Naive thymus-derived CD8-positive, alpha-beta T cell (primary cell): ENCODE measurements at regions not wholly inside any gene's neighbourhood (a gene's known extent, or its start where the extent isn't known, plus 50 kb on each side); places are given as distances from the start of the nearest gene placed in this dataset.

Experiments used
- ATAC-seq, 2 donors: fragments of 150-1000 bp; cut with Tn5 transposase in 1 of 2; sonication (Bioruptor Pico), chemical (Tn5 transposase) in 1 of 2; 1 replicate in 1 of 2; 2 replicates in 1 of 2; pipeline ENCODE4 v1.10.0; 2021; ENCODE audit warnings: mild to moderate bottlenecking in 2 of 2, moderate library complexity in 2 of 2
- POLR2A ChIA-PET: fragments of 350-600 bp; sonication (Branson Sonifier 250); formaldehyde crosslinking; loops from one replicate; lab custom pipeline; 2021; ENCODE audit warnings: antibody characterized with exemption; lab: Charles Lee
- DNase-seq, 10 donors: peaks; one replicate each; pipeline versions ENCODE4 v3.0.0 to v3.0.0-alpha.2; 2020 to 2022
- H3K27ac Mint-ChIP-seq, 10 donors: one replicate each; pipeline ENCODE4 v1.8.0; 2020 to 2022; ENCODE audit warnings: mild to moderate bottlenecking in 10 of 10, mixed read lengths in 10 of 10, moderate library complexity in 4 of 10, inconsistent platforms in 1 of 10
- H3K27me3 Mint-ChIP-seq, 5 donors: one replicate each; pipeline ENCODE4 v1.8.0; 2021 to 2022; ENCODE audit warnings: mixed read lengths in 5 of 5
- H3K36me3 Mint-ChIP-seq, 3 donors: one replicate each; pipeline ENCODE4 v1.8.0; 2020 to 2022; ENCODE audit warnings: mixed read lengths in 3 of 3, mild to moderate bottlenecking in 2 of 3, inconsistent platforms in 1 of 3
- H3K4me1 Mint-ChIP-seq, 4 donors: one replicate each; pipeline ENCODE4 v1.8.0; 2021 to 2022; ENCODE audit warnings: mixed read lengths in 4 of 4
- H3K4me3 Mint-ChIP-seq, 10 donors: one replicate each; pipeline ENCODE4 v1.8.0; 2020 to 2022; ENCODE audit warnings: mild to moderate bottlenecking in 10 of 10, mixed read lengths in 10 of 10, moderate library complexity in 6 of 10, inconsistent platforms in 1 of 10
- H3K9me3 Mint-ChIP-seq, 9 donors: one replicate each; pipeline ENCODE4 v1.8.0; 2020 to 2022; ENCODE audit warnings: mixed read lengths in 9 of 9, mild to moderate bottlenecking in 3 of 9, inconsistent platforms in 1 of 9, moderate library complexity in 1 of 9

DNA sequence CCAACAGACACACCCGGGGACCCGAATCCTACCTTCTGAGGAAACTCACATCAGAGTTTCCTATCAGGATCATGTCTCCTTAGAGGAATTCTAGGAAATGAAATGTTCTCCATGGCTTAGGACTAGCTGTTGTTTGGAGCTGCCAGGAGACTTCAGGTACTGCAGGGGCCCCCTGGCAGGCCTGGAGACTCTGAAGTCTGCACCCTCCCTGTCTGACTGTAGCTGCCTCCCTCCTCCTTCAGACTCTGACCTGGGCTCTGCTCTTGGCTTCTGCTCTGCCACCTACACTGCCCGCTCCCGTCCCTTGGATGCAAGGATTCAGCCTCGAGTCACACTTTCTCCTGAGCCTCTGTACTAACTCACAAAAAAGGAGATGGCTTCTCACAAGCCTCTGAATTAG, 232.8 kb downstream of the INHBA start:
- no peak for ATAC-seq
- no peaks in the 10 kb centered on the region for H3K4me1 Mint-ChIP-seq
- H3K9me3 Mint-ChIP-seq, result peaks cover 0 to 15% (median 0%) of the 10 kb centered on the region in 9 donors
- POLR2A ChIA-PET, result no interaction called here
- H3K27me3 Mint-ChIP-seq, result peaks cover 0 to 16% (median 2%) of the 10 kb centered on the region in 5 donors
- no peak overlapping the region for H3K27ac Mint-ChIP-seq
- H3K4me3 Mint-ChIP-seq, result no peak overlapping the region
- DNase-seq, result no peak
- H3K36me3 Mint-ChIP-seq, result no peaks in the 10 kb centered on the region

DNA sequence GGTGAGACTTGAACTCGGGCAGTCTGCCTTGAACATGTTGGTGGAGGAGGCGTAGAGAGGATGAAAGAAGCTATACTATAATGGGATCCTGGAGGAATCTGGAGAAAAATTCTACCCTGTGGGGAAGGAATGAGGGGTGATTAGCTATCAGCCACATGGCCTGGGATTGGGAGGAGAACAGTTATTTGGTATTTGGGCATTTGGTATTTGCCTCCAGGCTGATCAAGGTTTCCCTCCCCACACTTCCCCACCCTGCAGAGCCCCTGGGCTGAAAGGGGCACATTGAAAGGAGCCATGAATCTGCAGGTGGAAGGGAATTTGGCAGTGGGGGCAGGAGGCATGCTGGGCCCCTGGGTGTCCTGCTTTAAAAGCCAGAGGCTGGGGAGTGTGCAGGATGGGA, 235.3 kb downstream of the INHBA start:
- Mint-ChIP-seq H3K4me3 (no peak overlapping the region), H3K36me3 (no peaks in the 10 kb centered on the region), H3K27ac (no peak overlapping the region), H3K27me3 (peaks cover 0 to 16% (median 2%) of the 10 kb centered on the region in 5 donors), H3K9me3 (peaks cover 0 to 15% (median 0%) of the 10 kb centered on the region in 9 donors), H3K4me1 (no peaks in the 10 kb centered on the region)
- DNase-seq, result no peak
- POLR2A ChIA-PET, result no interaction called here
- ATAC-seq, result no peak

DNA sequence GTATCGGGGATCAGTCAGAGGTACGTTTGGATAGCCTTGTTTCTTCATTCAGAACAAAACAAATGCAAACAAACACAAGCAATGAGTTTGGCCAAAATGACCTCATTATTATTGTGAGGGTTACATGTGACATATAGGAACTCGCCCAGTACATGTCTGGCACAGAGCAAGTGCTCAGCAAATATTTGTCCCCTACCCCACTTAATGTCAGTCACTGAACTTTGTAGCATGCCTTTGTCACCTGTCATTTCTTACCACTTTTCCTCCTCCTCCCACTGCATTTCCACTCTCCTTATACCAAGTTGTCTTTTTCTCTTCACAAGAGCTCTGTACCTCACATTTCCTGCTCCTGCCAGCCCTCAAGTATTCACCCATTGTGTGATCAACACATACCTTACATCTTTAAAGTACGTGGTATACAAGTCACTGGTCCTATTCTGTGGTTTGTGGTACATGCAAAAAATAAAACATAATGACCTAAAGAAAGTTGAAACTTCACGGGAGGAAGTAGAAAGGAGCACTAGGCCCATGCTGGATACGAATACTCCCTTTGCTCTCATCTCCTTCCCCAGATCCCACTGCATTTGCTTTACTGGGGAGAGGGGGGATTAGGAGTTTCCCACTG, 236.0 kb downstream of the INHBA start:
- H3K36me3 Mint-ChIP-seq, result no peaks in the 10 kb centered on the region
- no peak overlapping the region for H3K27ac Mint-ChIP-seq
- ATAC-seq (no peak), DNase-seq (no peak)
- peaks cover 0 to 22% (median 0%) of the 10 kb centered on the region in 9 donors for H3K9me3 Mint-ChIP-seq
- POLR2A ChIA-PET, result no interaction called here
- H3K27me3 Mint-ChIP-seq, result peaks cover 0 to 8% (median 2%) of the 10 kb centered on the region in 5 donors
- no peaks in the 10 kb centered on the region for H3K4me1 Mint-ChIP-seq
- no peak overlapping the region for H3K4me3 Mint-ChIP-seq

DNA sequence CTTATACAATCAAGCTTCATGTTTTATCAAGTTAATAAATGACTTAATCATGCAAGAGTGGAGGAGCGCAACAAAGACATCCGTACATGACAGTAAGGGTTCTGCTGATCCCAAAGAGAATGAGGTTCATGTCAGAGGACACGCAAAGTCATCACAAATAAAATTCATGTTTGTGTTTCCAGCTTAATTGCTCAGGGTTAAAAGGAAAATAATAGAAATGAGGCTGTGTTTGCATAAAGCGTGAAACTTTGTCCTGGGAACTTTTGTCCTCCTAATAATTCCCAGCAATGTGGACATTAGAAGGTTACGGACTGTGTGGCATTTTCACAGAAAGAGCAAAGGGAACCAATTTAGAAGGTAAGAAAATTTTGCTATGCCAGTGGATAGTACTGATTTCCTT, 237.3 kb downstream of the INHBA start:
- Mint-ChIP-seq H3K9me3 (peaks cover 0 to 26% (median 7%) of the 10 kb centered on the region in 9 donors), H3K27me3 (peaks cover 0 to 6% (median 0%) of the 10 kb centered on the region in 5 donors), H3K4me3 (no peak overlapping the region), H3K36me3 (no peaks in the 10 kb centered on the region), H3K4me1 (no peaks in the 10 kb centered on the region), H3K27ac (no peak overlapping the region)
- ATAC-seq, result no peak
- no peak for DNase-seq
- POLR2A ChIA-PET, result no interaction called here

DNA sequence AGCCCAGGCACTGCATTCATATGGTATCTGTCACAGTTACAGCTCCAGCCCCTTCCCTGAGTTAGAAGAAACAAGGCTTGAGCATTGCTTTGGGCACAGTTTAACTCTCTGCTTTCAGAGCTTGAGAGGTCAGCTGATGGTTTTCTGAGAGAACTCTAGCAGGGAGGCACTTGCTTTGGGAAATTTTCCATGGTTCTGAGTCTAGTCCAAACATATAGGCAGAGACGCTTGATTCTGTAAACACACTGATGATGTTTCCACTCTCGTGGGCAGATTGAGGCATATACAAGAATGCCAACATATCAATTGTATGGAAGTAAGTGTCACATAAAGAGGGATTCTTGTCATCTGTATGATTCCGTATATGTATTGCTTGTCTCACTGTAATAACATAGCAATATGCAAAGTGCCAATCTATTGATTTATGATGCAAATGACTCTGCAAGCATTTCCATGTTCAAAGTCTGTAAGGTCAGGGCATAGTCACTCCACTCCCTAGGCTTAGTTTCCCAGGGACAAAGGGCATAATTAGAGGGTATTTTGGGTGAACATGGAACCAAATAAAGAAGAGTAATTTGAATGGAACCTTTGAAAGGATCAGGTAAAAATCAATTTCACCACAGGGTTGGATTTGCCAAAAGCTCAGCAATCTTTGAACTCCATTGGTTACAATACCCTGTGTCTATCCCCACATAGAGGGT, 239.0 kb downstream of the INHBA start:
- POLR2A ChIA-PET, result no interaction called here
- H3K4me1 Mint-ChIP-seq, result no peaks in the 10 kb centered on the region
- no peak for DNase-seq
- peaks cover 0 to 26% (median 7%) of the 10 kb centered on the region in 9 donors for H3K9me3 Mint-ChIP-seq
- no peak overlapping the region for H3K27ac Mint-ChIP-seq
- no peaks in the 10 kb centered on the region for H3K36me3 Mint-ChIP-seq
- H3K27me3 Mint-ChIP-seq, result peaks cover 0 to 6% (median 0%) of the 10 kb centered on the region in 5 donors
- no peak for ATAC-seq
- no peak overlapping the region for H3K4me3 Mint-ChIP-seq

DNA sequence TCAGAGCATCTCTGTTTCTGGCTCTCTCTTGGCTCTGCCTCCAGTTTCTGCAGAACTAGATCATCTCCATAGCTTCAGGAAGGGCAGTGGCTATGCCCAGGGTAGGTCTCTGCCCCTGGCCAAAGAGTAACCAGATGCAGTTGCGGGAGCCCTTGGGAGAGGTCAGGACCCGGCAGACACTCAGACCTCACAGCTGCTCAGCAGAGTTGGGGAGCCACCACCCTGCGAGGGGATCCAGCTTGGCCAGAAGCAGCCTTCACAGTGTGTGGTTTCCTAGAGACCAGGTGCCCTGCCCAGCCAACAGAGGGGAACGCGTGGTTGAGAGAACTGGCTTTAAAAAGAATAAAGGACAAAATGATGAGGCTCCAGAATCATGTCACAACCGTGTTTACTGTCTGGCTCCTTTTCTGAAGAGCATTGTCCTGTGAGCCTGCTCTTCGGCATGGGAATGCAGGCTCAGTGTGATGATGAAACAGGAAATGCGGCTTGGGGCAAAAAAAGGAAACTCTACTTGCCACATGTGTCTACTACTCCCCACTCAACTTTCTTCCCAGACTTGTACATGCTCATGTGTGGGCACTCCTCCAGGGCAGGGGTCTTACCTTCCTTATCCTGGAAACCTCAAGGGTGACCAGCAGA, 243.1 kb downstream of the INHBA start:
- Mint-ChIP-seq H3K4me3 (no peak overlapping the region), H3K27me3 (no peaks in the 10 kb centered on the region), H3K27ac (no peak overlapping the region), H3K9me3 (peaks cover 0 to 26% (median 8%) of the 10 kb centered on the region in 9 donors), H3K4me1 (no peaks in the 10 kb centered on the region), H3K36me3 (no peaks in the 10 kb centered on the region)
- POLR2A ChIA-PET, result no interaction called here
- ATAC-seq (no peak), DNase-seq (no peak)

DNA sequence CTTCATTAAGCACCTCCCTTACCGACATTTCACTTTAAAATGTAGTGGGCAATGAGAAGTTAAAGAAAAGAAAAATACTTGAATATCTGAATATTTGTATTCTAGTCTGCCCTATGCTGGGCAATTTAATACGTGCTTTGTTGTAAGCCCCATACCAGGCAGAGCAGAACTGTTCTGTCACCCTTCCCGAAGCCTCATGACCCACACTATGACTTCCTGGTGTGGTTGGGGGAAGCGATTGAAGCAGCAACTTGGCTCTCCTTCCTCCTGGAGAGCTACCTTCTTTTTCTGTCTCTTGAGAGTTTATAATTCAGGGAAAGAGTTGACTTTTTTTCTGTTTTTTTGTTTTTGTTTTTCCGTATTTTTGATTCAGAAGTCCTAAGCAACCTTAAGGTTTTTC, 243.7 kb downstream of the INHBA start:
- no peak for ATAC-seq

DNA sequence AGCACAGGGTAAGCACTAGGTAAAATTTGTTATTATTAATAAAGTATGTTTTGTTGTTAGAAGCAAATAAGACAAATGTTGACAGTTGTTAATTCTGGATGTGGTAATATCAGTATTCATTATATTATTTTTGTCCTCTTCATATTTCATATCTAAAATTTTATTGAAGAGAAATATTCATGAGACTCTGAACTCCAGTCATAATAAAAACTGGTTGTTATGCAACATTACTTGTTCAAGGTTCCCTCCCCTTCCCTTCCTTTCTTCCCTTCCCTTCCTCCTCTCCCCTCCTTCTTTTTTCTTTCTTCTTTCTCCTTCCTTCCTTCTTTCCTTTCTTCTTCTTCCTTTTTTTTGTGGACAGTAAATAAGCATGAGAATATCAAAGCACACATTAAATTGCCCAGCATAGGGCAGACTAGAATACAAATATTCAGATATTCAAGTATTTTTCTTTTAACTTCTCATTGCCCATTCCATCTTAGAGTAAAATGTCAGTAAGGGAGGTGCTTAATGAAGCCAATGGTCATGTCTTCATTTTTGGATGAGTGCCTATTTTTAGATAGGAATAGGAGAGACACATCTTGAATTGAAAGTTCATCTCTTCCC, 245.0 kb downstream of the INHBA start:
- Mint-ChIP-seq H3K27ac (no peak overlapping the region), H3K4me1 (no peaks in the 10 kb centered on the region), H3K4me3 (no peak overlapping the region), H3K27me3 (no peaks in the 10 kb centered on the region), H3K9me3 (peaks cover 0 to 30% (median 10%) of the 10 kb centered on the region in 9 donors), H3K36me3 (no peaks in the 10 kb centered on the region)
- POLR2A ChIA-PET, result no interaction called here
- no peak for ATAC-seq
- no peak for DNase-seq

More for the DNA sequence above, 243.7 kb downstream of the INHBA start:
- no peaks in the 10 kb centered on the region for H3K4me1 Mint-ChIP-seq
- H3K4me3 Mint-ChIP-seq, result no peak overlapping the region
- POLR2A ChIA-PET, result no interaction called here
- H3K27ac Mint-ChIP-seq, result no peak overlapping the region
- H3K27me3 Mint-ChIP-seq, result no peaks in the 10 kb centered on the region
- DNase-seq, result no peak
- H3K9me3 Mint-ChIP-seq, result peaks cover 0 to 26% (median 8%) of the 10 kb centered on the region in 9 donors
- H3K36me3 Mint-ChIP-seq, result no peaks in the 10 kb centered on the region

DNA sequence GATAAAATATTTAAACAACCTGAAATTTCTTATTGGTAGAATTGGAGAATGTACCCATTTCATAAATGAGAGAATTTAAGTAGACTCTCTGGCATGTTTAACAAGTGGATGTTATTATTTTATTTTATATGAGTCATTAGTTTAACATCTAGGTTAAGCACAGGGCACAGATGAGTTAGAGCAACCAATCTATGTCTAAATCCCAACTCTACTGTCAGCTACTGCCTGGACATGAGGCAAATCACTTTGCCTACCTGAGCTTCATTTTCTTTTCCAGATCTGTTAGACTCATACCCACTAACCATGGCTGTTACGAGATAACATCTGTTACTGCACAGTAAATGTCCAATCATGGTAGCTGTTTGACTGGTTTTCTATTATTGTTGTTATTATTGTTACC, 251.1 kb downstream of the INHBA start:
- peaks cover 0 to 2% (median 0%) of the 10 kb centered on the region in 5 donors for H3K27me3 Mint-ChIP-seq
- peaks cover 0 to 12% (median 0%) of the 10 kb centered on the region in 9 donors for H3K9me3 Mint-ChIP-seq
- H3K27ac Mint-ChIP-seq, result no peak overlapping the region
- ATAC-seq (no peak), DNase-seq (no peak)
- H3K4me3 Mint-ChIP-seq, result no peak overlapping the region
- H3K36me3 Mint-ChIP-seq, result no peaks in the 10 kb centered on the region
- no peaks in the 10 kb centered on the region for H3K4me1 Mint-ChIP-seq
- POLR2A ChIA-PET, result no interaction called here

DNA sequence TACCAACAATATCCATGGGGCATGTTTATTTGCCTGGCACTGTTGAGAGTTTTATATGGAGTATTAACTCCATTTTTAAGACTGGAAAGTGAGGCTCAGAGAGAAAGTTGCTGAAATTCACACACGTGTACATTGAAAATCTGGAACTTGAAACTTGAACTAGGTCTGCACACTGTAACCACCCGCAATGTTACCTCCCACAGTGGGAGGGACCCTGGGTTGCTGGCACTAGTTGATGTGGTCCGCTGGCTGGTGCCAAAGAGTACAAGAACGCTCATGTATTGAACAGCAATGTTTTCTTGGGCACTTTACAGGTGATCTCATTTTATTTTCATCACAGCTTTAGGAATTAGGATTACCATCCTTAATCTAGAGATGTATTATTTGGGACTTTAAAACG, 253.2 kb downstream of the INHBA start:
- H3K9me3 Mint-ChIP-seq, result peaks cover 0 to 7% (median 0%) of the 10 kb centered on the region in 9 donors
- no peaks in the 10 kb centered on the region for H3K36me3 Mint-ChIP-seq
- ATAC-seq (no peak), DNase-seq (no peak)
- no peak overlapping the region for H3K4me3 Mint-ChIP-seq
- POLR2A ChIA-PET, result no interaction called here
- H3K27ac Mint-ChIP-seq, result no peak overlapping the region
- peaks cover 0 to 2% (median 0%) of the 10 kb centered on the region in 5 donors for H3K27me3 Mint-ChIP-seq
- no peaks in the 10 kb centered on the region for H3K4me1 Mint-ChIP-seq

DNA sequence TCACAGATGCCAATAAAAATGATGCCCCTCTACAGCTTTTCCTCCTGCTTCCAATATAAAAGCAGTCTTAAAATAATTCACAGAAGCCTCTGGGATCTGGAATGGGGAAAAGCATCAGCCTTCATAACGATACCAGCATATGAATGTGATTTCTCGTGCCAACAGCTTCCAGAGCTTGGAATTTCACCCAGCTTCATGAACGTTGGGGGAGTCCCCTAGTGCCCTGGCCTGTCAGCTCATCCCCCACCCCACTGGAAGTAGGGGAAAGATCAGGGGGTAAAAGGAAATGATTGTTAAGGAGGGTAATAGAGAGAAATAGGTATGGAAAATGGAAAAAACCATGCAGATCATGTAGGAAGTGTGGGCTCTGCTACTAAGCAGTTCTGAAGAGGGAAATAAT, 253.6 kb downstream of the INHBA start:
- H3K4me3 Mint-ChIP-seq, result no peak overlapping the region
- ATAC-seq (no peak), DNase-seq (no peak)
- H3K4me1 Mint-ChIP-seq, result no peaks in the 10 kb centered on the region
- H3K27me3 Mint-ChIP-seq, result peaks cover 0 to 2% (median 0%) of the 10 kb centered on the region in 5 donors
- POLR2A ChIA-PET, result no interaction called here
- no peaks in the 10 kb centered on the region for H3K36me3 Mint-ChIP-seq
- peaks cover 0 to 7% (median 0%) of the 10 kb centered on the region in 9 donors for H3K9me3 Mint-ChIP-seq
- no peak overlapping the region for H3K27ac Mint-ChIP-seq

DNA sequence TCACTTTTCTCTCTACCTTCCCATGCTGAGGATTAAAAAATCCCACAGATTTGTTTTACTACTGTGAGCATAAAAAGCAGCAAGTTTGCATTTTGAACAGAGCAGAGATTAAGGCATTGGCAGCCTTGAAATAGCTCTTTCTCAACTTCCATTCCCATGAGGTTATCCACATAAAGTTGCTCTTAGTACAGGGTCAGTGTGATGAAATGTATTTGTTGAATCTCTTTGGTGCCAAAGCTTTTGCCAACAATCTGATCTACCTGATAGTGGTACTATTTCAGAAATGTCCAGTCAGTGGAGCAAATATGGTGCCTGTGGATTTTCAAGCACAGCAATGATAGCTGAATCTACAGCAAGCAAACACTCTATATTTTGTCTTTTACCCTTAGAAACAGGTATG, 254.8 kb downstream of the INHBA start:
- H3K9me3 Mint-ChIP-seq, result peaks cover 0 to 5% (median 0%) of the 10 kb centered on the region in 9 donors
- no peaks in the 10 kb centered on the region for H3K36me3 Mint-ChIP-seq
- no peak for ATAC-seq
- H3K27ac Mint-ChIP-seq, result no peak overlapping the region
- peaks cover 0 to 2% (median 0%) of the 10 kb centered on the region in 5 donors for H3K27me3 Mint-ChIP-seq
- POLR2A ChIA-PET, result no interaction called here
- H3K4me3 Mint-ChIP-seq, result no peak overlapping the region
- no peaks in the 10 kb centered on the region for H3K4me1 Mint-ChIP-seq
- DNase-seq, result no peak
